Fibroblast of lung (primary cell): ENCODE measurements at regions not wholly inside any gene's neighbourhood (a gene's known extent, or its start where the extent isn't known, plus 50 kb on each side); places are given as distances from the start of the nearest gene placed in this dataset.

ENCODE experiments used
- CTCF ChIP-seq, 2 donors: IDR thresholded peaks in 1 of 2; conservative IDR thresholded peaks in 1 of 2; 1 replicate in 1 of 2; 2 replicates in 1 of 2; pipeline ENCODE4 v1.5.1; 2011 to 2012; ENCODE audit warnings: low read length in 2 of 2, control low read depth in 1 of 2, inconsistent platforms in 1 of 2, low read depth in 1 of 2, mild to moderate bottlenecking in 1 of 2
- EZH2 ChIP-seq: IDR thresholded peaks from 2 replicates; pipeline ENCODE4 v1.5.1; 2012; ENCODE audit warnings: low read length, control low read depth, mild to moderate bottlenecking; ENCODE audit errors: missing control alignments

- no peak for TF ChIP-seq CTCF (conservative IDR thresholded peaks at IDR 0.05 in 1 of 2, IDR thresholded peaks at IDR 0.05 in 1 of 2; ENCODE audit: low read depth in 1 of 2, low read length in 2 of 2)
- TF ChIP-seq EZH2, result no peak
Measured at GRCh38 chr1:201720522-201720844, 108.5 kb upstream of the IPO9 start.
